Transverse colon (tissue), 4 donors: ENCODE measurements at regions not wholly inside any gene's neighbourhood (a gene's known extent, or its start where the extent isn't known, plus 50 kb on each side); places are given as distances from the start of the nearest gene placed in this dataset.
"Not testable (repeated sequence)": the region's sequence is repeated elsewhere in the genome, so short reads cannot be mapped to it uniquely, and the experiment has no call there.

ENCODE experiments used
- DNase-seq: peaks from one replicate; pipeline ENCODE4 v3.0.0-alpha.2; 2019
- H3K27ac ChIP-seq, 4 donors: fragments of 200-600 bp; sonication (generic); 2 replicates each; pipeline ENCODE4 v1.5.1; 2016 to 2018; ENCODE audit warnings: inconsistent platforms in 4 of 4
- H3K27me3 ChIP-seq: fragments of 200-600 bp; sonication (generic); 2 replicates; pipeline ENCODE4 v1.5.1; 2017; ENCODE audit warnings: inconsistent platforms
- H3K36me3 ChIP-seq, 4 donors: fragments of 200-600 bp; sonication (generic); 2 replicates each; pipeline ENCODE4 v1.5.1; 2017 to 2019; ENCODE audit warnings: inconsistent platforms in 4 of 4
- H3K4me1 ChIP-seq, 4 donors: fragments of 200-600 bp; sonication (generic); 2 replicates each; pipeline ENCODE4 v1.5.1; 2017 to 2020; ENCODE audit warnings: inconsistent platforms in 4 of 4
- H3K4me3 ChIP-seq, 4 donors: fragments of 200-600 bp; sonication (generic); 1 replicate in 1 of 4; 2 replicates in 3 of 4; pipeline versions ENCODE4 v1.5.1 to v1.6.1; 2017 to 2019; ENCODE audit warnings: inconsistent platforms in 4 of 4
- H3K9me3 ChIP-seq, 2 donors: fragments of 200-600 bp; sonication (generic); 2 replicates each; pipeline ENCODE4 v1.5.1; 2017 to 2019; ENCODE audit warnings: inconsistent platforms in 2 of 2
- CTCF ChIP-seq, 5 experiments: fragments of 200-600 bp in 3 of 5; fragments of 450-650 bp in 2 of 5; sonication (generic) in 3 of 5; IDR thresholded peaks; 1 replicate in 2 of 5; 2 replicates in 3 of 5; pipeline ENCODE4 v1.5.1; 2016 to 2017; ENCODE audit warnings: antibody characterized with exemption in 5 of 5, inconsistent platforms in 3 of 5, mild to moderate bottlenecking in 2 of 5, moderate library complexity in 1 of 5
- EP300 ChIP-seq: sonication (generic); formaldehyde crosslinking; IDR thresholded peaks from one replicate; pipeline ENCODE4 v1.6.1; 2017; ENCODE audit warnings: antibody characterized with exemption, low read depth
- POLR2A ChIP-seq: fragments of 450-650 bp; IDR thresholded peaks from one replicate; pipeline ENCODE4 v1.6.1; 2016; ENCODE audit warnings: antibody characterized with exemption, mild to moderate bottlenecking, moderate library complexity
- POLR2AphosphoS5 ChIP-seq, 3 donors: sonication (generic); formaldehyde crosslinking; IDR thresholded peaks; one replicate each; pipeline ENCODE4 v1.6.1; 2016; ENCODE audit warnings: antibody characterized with exemption in 3 of 3
- WGBS, 2 donors: methylation state at CpG; one replicate each; pipeline ENCODE4 v1.1.5; 2018; ENCODE audit warnings: low coverage in 1 of 2; 5-methylcytosine and 5-hydroxymethylcytosine counted together
- in situ Hi-C, 4 donors: fragments of 200-750 bp; cut with MboI; loops; one replicate each; pipeline versions ENCODE4 v1.15.0 to v1.15.1; 2017; ENCODE audit warnings: low sequenced_read_pairs in 3 of 4, low pct_ligation_motif_present in 1 of 4, low pct_unique_long_range_greater_than_20kb in 1 of 4
- intact Hi-C: fragments of 100-400 bp; cut with DNase I; formaldehyde crosslinking; loops from one replicate; pipeline ENCODE4 v1.15.1; 2023; ENCODE audit warnings: low total_unique reads

GRCh38 chr5:158499892-158500418 is 599.8 kb downstream of the EBF1 start:
- WGBS, 2 donors, result 75% methylated on average over 4 to 6 of the region's 6 CpGs
- TF ChIP-seq EP300 (no peak), POLR2AphosphoS5 (IDR thresholded peaks at IDR 0.05) (no peak), CTCF (IDR thresholded peaks at IDR 0.05) (no peak), POLR2A (no peak)
- Histone ChIP-seq H3K9me3 (no peaks in the 10 kb centered on the region), H3K4me3 (no peak overlapping the region), H3K27ac (no peak overlapping the region), H3K27me3 (no peaks in the 10 kb centered on the region), H3K4me1 (no peaks in the 10 kb centered on the region), H3K36me3 (no peaks in the 10 kb centered on the region)
- in situ Hi-C loops (no loop called here), intact Hi-C loops (no loop called here)
- no peak for DNase-seq

DNA sequence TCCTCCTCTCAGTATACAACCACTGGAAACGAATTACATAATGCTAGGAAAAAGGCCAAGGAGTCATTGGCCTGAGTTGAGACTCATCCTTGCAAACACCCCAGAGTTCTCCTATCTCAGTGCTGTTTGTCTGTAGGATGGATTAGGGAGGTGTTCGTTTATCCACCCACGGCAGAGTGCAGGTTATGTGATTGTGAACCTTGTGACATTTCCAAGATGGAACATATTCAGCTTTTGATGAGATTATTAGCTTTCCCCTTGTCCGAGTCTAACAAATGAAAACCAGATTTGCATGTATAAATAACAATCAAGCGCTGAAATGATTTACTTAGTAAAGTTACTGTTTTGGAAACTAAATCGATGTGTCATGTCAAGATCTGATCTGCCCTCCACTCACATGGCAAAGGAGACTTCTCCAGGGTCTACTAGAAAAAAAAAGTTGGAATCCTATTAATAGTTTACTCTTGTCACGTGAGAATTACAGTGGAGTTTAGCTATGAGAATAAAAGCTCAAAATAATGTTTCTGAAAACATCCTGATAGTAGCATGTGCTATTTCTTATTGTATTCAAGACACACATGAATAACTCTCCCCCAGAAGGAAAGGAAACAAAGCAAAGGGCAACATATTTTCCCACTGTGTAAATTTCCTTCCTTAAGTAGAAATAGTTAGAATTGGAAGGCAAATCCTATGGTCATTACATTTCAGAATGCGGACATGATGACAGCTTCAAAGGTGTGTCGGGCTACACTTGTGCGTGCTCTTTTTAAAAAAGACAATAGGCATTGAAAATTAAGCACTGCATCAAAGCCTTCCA is 600.4 kb downstream of the EBF1 start:
- intact Hi-C loops (no loop called here), in situ Hi-C loops (no loop called here)
- TF ChIP-seq CTCF (IDR thresholded peaks at IDR 0.05) (no peak), POLR2AphosphoS5 (IDR thresholded peaks at IDR 0.05) (no peak), POLR2A (no peak), EP300 (no peak)
- H3K4me3 ChIP-seq, result no peak overlapping the region
- H3K36me3 ChIP-seq, result no peaks in the 10 kb centered on the region
- H3K27ac ChIP-seq, result peak overlapping the region in 1 of 4 donors; percentile 6
- no peaks in the 10 kb centered on the region for H3K9me3 ChIP-seq
- H3K4me1 ChIP-seq, result no peaks in the 10 kb centered on the region
- DNase-seq, result no peak
- WGBS, 2 donors, result 80 to 84% methylated on average over 10 of the region's 10 CpGs
- H3K27me3 ChIP-seq, result no peaks in the 10 kb centered on the region

GRCh38 chr5:158496624-158497023 is 603.1 kb downstream of the EBF1 start:
- Histone ChIP-seq H3K27ac (no peak overlapping the region), H3K27me3 (no peaks in the 10 kb centered on the region), H3K4me1 (no peaks in the 10 kb centered on the region), H3K36me3 (no peaks in the 10 kb centered on the region), H3K9me3 (no peaks in the 10 kb centered on the region), H3K4me3 (no peak overlapping the region)
- TF ChIP-seq POLR2A (no peak), EP300 (no peak), POLR2AphosphoS5 (IDR thresholded peaks at IDR 0.05) (no peak), CTCF (IDR thresholded peaks at IDR 0.05) (no peak)
- in situ Hi-C loops, result no loop called here
- WGBS, 2 donors, result 80% methylated on average over 3 of the region's 3 CpGs
- intact Hi-C loops, result no loop called here
- DNase-seq, result no peak

DNA sequence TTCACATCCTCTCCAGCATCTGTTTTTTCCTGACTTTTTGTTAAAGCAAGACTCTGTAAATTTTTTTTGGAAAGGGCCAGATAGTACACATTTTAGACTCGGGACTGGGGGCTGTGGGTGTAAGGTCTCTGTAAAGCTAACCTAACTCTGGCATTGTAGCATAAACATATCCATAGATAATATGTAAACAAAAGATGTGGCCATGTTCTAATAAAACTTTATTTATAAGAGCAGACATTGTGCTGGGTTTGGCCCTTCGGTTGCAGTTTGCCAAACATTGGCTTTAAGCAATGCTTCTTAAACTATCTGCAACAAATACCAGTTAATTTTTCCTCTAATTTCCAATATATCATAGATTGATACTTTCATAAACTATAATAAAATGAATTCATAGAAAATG is 605.2 kb downstream of the EBF1 start:
- TF ChIP-seq CTCF (IDR thresholded peaks at IDR 0.05) (no peak), EP300 (no peak), POLR2A (no peak), POLR2AphosphoS5 (IDR thresholded peaks at IDR 0.05) (no peak)
- intact Hi-C loops (no loop called here), in situ Hi-C loops (no loop called here)
- Histone ChIP-seq H3K4me3 (no peak overlapping the region), H3K4me1 (no peaks in the 10 kb centered on the region), H3K9me3 (no peaks in the 10 kb centered on the region), H3K36me3 (no peaks in the 10 kb centered on the region), H3K27ac (no peak overlapping the region), H3K27me3 (no peaks in the 10 kb centered on the region)
- no peak for DNase-seq
- 81 to 89% methylated on average over 2 of the region's 2 CpGs for WGBS, 2 donors

GRCh38 chr5:158494044-158494443 is 605.7 kb downstream of the EBF1 start:
- in situ Hi-C loops, H3K27ac ChIP-seq, H3K27me3 ChIP-seq, intact Hi-C loops, H3K4me1 ChIP-seq, DNase-seq, H3K9me3 ChIP-seq, H3K4me3 ChIP-seq, H3K36me3 ChIP-seq: not testable (repeated sequence)
- 84 to 100% methylated on average over 1 to 2 of the region's 2 CpGs for WGBS, 2 donors
